HG03039 (cell line): ENCODE measurements at regions not wholly inside any gene's neighbourhood (a gene's known extent, or its start where the extent isn't known, plus 50 kb on each side); places are given as distances from the start of the nearest gene placed in this dataset.

Experiments used
- ATAC-seq: cut with Tn5 transposase; IDR thresholded peaks from one replicate; pipeline ENCODE4 v1.9.1; 2021; ENCODE audit warnings: mild to moderate bottlenecking, moderate library complexity; ENCODE audit not compliant: unreplicated experiment

DNA sequence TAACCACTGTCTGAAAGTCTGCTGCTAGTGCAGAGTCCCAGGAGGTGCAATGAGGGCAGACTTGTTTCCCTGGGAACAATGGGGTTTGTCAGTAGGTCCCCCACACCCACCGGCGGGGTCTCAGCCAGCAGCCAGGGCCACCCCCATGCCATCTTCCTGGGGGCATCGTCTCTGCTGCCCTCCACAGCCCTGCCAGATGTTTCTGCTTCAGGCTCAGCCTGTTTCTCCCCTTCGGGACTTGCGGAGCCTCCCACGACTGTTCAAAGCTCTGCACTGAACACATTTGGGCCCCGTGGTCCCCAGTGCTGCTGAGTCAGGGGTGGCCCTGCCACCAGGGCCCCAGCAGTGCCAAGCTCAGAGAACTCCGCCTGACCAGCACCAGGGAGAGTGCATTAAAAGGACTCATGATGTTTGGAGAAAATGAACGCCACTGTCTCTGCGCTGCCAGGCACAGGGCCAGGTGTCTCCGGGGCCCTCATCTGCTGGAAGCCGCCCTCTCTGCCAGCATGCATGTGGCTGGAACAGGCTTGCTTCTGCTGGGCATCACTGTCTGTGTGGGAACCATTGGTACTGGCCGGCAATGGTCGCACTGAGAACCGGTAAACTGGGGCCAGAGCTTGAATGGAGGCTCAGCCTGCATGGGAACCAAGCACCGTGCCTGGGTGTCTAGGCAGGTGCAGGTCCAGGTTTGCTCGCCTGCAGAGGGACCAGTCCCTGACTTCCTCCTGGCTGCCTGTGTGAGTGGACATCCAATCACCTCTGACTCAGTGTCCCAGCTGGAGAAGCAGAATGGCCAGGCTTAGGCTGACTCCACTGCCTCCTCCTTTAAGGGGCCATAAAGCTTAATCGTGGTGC lies 345.1 kb downstream of the GLRX3 start:
- no peak for ATAC-seq

GRCh38 chr10:130481936-130482335 lies 345.7 kb downstream of the GLRX3 start:
- no peak for ATAC-seq

DNA sequence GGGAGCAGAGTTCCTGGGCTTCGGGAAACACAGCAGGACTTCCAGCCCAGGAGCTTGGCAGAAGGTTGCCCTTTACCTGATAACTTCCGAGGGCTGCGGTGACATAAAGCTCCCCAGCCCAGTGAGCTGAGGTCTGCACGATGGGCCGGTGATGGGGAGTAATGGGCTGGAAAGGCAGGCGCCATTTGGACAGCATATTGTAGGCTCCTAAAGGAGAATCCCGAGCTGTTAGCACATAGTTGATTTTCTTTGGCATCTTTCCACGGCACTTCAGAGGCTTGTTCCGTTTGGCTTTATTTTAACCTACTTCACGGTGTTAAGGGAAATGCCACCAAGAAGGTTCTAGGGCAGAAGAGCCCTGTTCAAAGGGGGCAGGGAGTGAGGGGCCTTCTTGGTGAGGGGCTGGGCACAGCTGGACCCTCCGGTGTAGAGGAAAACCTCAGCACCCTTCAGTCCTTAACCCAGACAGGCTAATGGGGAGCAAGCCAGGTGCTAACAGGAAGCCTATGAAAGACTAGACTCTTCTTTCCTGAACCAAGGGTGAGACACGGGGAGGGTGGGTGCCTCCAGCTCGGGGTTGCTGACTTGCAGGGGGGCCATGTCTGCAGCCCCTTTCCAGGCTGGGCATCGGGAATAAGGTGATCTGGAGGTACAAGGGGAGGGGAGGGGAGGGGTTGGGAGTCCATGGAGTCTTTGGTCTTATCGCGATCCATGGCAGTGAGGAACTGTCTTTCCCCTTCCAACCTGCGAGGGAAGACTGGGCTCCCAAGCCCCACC lies 347.7 kb downstream of the GLRX3 start:
- ATAC-seq = no peak

DNA sequence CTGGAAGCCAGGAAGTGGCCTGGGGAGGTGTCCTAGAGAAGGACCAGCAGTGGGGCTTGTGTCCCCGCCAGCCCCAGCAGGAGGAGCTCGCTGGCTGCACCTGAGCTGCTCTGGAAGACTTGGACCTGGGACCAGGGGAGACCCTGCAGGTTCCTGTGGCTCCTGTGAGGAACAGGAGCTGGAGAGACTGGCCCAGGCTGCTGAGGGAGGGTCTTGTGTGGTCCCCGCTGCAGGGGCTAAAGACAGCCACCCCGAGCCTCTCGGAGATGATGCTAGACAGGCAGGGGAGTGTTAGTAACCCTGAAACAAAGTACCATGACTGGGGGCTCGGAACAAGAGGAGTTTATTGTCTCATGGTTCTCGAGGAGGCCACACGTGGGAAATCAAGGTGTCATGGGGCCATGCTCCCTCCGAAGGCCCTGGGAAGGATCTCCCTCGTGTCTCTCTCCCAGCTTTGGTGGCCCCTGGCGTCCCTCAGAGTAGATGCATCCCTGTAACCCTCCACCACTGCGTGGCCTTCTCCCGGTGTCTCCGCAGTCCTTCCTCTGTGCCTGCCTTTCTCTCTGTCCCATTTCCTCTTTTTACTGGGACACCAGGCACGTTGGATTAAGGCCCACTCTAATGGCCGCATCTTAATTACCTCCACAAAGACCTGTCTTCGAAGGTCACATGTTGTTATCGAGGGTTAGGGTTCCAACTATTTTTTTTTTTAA lies 348.4 kb downstream of the GLRX3 start:
- ATAC-seq = no peak

DNA sequence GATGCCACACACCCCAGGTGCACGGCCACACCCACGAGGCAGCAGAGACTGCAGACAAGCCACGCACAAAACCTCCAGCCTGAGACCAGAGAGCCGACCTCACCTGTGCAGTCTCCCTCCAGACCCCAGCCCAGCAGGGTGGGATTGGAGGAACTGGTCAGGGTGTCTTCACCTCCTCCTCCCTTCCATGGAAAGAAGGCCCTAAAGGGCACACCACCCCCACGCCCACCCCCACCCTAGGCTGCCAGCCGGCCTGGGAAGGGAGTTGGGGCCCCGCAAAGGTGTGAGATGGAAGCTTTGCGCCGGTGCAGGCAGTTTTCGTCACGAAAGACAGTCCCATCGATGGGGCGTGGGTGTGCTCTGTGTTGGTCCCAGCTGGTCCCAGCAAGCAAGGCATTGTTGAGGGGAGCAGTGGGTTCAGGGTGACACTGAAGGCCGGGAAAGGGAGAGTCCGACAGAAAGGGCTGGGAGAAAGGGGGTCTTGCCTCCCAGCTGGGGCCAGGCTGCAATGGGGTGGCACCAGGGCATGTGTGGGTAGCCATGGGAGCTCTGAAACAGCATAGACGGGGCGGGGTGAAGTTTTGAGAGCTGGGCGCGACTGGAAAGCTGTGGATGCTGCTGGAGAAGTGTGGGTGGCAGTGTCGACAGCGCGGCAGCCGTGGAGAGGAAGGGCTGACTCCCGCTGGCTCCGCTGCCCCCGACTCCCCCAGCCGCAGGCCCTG lies 349.2 kb downstream of the GLRX3 start:
- ATAC-seq = no peak

DNA sequence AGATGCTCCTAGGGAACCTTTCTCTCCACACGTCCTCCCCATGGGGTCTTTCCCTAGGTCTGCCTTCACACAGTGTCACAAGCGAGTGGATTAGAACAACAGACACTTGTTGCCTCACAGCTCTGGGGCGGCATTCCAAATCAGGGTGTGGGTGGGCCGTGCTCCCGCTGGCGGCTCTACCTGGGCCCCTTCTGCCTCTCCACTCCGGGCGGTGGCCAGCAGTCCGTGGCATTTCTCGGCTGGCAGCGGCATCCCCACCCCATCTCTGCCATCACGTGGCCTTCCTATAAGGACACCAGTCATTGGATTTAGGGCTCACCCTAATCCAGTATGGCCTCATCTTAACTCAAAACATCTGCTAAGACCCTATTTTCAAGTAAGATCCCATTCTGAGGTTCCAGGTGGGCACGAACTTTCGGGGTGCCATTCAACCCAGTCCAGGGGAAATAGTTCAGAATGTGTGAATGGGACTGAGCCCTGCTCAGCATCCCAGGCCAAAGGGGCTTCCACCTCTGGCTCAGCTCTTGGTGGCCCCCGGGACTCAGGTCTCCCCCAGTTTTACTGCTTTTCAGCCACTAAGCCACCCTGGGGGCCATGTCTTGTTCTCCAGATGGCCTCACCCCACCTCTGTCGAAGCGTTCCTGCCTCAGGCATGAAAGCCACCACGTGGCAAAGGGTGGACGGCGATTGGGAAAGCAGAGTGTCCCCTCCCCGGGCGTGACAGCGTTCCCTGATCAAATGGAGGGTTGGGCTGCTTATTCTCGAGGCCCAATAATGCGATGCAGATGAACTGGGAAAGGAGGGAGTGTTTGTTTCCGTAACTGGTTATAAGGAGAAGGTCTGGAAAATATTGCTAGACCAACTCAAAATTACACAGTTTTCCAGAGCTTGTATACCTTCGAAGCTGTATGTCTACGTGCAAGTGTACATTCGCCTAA lies 350.0 kb downstream of the GLRX3 start:
- no peak for ATAC-seq

GRCh38 chr10:130486906-130487305 lies 350.7 kb downstream of the GLRX3 start:
- no peak for ATAC-seq

- no peak for ATAC-seq
Measured at GRCh38 chr10:130487566-130487965, 351.4 kb downstream of the GLRX3 start.

DNA sequence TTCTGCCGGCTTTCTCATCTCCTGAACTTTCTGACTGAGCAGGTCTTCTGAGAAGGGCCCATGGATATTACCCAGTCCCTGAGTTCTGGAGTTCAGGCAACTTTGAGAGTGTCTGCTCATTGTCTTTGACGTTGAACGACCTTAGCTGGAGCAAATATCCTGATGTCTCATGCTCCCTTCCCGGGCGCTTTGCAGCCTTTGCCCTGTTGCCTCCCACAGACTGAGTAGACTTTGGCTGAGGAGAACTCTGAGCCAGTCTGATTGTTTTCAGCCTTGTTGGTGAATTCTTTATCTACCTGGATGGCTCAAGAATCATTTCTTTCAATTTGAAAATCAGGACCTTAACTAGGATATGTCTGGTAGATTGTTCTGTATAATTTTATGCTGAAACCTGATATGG lies 353.7 kb downstream of the GLRX3 start:
- ATAC-seq = no peak

- no peak for ATAC-seq
Measured at GRCh38 chr10:130491011-130491692, 355.0 kb downstream of the GLRX3 start.

- no peak for ATAC-seq
Measured at GRCh38 chr10:130491693-130492050, 355.5 kb downstream of the GLRX3 start.

GRCh38 chr10:130492266-130492934 lies 356.2 kb downstream of the GLRX3 start:
- no peak for ATAC-seq

DNA sequence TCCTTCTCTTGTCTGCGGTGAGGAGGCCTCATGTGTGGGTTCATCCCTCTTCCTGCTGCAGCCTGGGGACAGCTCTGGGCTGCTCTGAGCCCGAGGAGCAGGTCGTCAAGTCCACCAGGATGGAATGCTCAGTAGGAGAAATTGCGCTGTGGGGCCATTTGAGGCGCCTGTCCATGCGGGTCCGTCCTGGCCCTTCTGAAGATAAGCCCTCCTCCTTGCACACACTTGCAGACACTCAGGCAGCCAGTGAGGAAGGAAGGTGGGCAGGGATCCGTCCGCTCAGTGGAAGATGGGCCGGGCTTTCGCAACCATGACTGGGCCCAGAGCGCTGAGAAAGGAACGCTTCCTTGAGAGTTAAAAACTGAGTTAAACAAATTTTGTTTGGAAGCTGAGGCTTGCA lies 356.8 kb downstream of the GLRX3 start:
- ATAC-seq = no peak

- ATAC-seq = no peak
Measured at GRCh38 chr10:130493446-130494145, 357.4 kb downstream of the GLRX3 start.

- no peak for ATAC-seq
Measured at GRCh38 chr10:130495116-130495862, 359.1 kb downstream of the GLRX3 start.

GRCh38 chr10:130495891-130496636 lies 359.9 kb downstream of the GLRX3 start:
- ATAC-seq = no peak
